H1 (cell line): ENCODE measurements at regions not wholly inside any gene's neighbourhood (a gene's known extent, or its start where the extent isn't known, plus 50 kb on each side); places are given as distances from the start of the nearest gene placed in this dataset.

Experiments used
- CHD1 ChIP-seq: IDR thresholded peaks from 2 replicates; pipeline ENCODE4 v1.6.1; 2012; ENCODE audit warnings: low read depth, low read length, improper control_type of control experiment
- JUND ChIP-seq: IDR thresholded peaks from 2 replicates; pipeline ENCODE4 v1.6.1; 2011; ENCODE audit warnings: mild to moderate bottlenecking, improper control_type of control experiment, low read length
- MAFK ChIP-seq: IDR thresholded peaks from 2 replicates; pipeline ENCODE4 v1.6.1; 2012; ENCODE audit warnings: low read depth, mild to moderate bottlenecking, improper control_type of control experiment, low read length
- NANOG ChIP-seq: IDR thresholded peaks from 2 replicates; pipeline ENCODE4 v1.6.1; 2011; ENCODE audit warnings: low read length, low read depth, mild to moderate bottlenecking, inconsistent platforms; ENCODE audit not compliant: insufficient read depth, poor library complexity, severe bottlenecking
- SAP30 ChIP-seq: fragments of 300-600 bp; sonication (generic); IDR thresholded peaks from 2 replicates; pipeline ENCODE4 v1.7.1; 2012; ENCODE audit warnings: low read length, moderate library complexity, mild to moderate bottlenecking, inconsistent platforms; ENCODE audit not compliant: insufficient read depth, insufficient replicate concordance
- SP2 ChIP-seq: IDR thresholded peaks from 2 replicates; pipeline ENCODE4 v1.6.1; 2012; ENCODE audit warnings: mild to moderate bottlenecking, low read length, inconsistent platforms
- SRF ChIP-seq: IDR thresholded peaks from 2 replicates; pipeline ENCODE4 v1.6.1; 2011; ENCODE audit warnings: mild to moderate bottlenecking, low read depth, low read length, moderate library complexity
- TCF12 ChIP-seq: IDR thresholded peaks from 2 replicates; pipeline ENCODE4 v1.6.1; 2011; ENCODE audit warnings: low read depth, mild to moderate bottlenecking, low read length
- TEAD4 ChIP-seq: IDR thresholded peaks from 2 replicates; pipeline ENCODE4 v1.6.1; 2012; ENCODE audit warnings: low read depth, low read length, inconsistent platforms, mixed read lengths
- ZNF274 ChIP-seq: IDR thresholded peaks from 2 replicates; pipeline ENCODE4 v1.7.0; 2012; ENCODE audit warnings: low read length, borderline replicate concordance; ENCODE audit errors: extremely low read depth
- TF ChIP-seq, protein P1 (sequence below): fragments of 300-600 bp; sonication (generic); IDR thresholded peaks from 2 replicates; pipeline ENCODE4 v1.7.1; 2012; ENCODE audit warnings: low read length, moderate library complexity, mild to moderate bottlenecking, inconsistent platforms; ENCODE audit not compliant: insufficient replicate concordance
- TF ChIP-seq, protein P2 (sequence below): IDR thresholded peaks from 2 replicates; pipeline ENCODE4 v1.6.1; 2012; ENCODE audit warnings: inconsistent platforms

DNA sequence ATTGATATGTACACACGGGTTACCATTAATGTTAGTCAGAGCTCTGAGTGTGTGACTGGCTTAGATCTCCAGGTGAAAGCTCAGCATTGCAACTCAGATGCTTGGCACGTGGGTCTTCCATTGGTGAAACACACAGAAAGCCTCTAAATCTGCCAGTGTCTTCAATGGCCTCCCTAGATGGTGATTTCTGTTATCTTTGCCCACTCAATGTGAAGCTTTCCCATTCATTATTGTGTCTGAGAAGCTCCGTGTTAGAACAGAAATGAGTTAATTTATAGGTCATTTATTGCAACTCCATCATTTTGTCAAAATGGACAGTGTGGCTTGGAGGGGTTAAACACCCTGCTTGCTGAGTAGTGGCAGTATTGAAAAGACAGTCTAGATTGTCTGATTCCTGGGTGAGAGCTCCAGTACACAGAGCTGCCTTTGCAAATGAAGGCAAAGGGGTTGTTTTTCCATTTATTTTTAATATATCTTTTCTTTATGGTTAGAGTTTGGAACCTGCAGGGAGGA, 64.7 kb upstream of the GCFC2 start (continued):
- TF ChIP-seq, protein P1, sequence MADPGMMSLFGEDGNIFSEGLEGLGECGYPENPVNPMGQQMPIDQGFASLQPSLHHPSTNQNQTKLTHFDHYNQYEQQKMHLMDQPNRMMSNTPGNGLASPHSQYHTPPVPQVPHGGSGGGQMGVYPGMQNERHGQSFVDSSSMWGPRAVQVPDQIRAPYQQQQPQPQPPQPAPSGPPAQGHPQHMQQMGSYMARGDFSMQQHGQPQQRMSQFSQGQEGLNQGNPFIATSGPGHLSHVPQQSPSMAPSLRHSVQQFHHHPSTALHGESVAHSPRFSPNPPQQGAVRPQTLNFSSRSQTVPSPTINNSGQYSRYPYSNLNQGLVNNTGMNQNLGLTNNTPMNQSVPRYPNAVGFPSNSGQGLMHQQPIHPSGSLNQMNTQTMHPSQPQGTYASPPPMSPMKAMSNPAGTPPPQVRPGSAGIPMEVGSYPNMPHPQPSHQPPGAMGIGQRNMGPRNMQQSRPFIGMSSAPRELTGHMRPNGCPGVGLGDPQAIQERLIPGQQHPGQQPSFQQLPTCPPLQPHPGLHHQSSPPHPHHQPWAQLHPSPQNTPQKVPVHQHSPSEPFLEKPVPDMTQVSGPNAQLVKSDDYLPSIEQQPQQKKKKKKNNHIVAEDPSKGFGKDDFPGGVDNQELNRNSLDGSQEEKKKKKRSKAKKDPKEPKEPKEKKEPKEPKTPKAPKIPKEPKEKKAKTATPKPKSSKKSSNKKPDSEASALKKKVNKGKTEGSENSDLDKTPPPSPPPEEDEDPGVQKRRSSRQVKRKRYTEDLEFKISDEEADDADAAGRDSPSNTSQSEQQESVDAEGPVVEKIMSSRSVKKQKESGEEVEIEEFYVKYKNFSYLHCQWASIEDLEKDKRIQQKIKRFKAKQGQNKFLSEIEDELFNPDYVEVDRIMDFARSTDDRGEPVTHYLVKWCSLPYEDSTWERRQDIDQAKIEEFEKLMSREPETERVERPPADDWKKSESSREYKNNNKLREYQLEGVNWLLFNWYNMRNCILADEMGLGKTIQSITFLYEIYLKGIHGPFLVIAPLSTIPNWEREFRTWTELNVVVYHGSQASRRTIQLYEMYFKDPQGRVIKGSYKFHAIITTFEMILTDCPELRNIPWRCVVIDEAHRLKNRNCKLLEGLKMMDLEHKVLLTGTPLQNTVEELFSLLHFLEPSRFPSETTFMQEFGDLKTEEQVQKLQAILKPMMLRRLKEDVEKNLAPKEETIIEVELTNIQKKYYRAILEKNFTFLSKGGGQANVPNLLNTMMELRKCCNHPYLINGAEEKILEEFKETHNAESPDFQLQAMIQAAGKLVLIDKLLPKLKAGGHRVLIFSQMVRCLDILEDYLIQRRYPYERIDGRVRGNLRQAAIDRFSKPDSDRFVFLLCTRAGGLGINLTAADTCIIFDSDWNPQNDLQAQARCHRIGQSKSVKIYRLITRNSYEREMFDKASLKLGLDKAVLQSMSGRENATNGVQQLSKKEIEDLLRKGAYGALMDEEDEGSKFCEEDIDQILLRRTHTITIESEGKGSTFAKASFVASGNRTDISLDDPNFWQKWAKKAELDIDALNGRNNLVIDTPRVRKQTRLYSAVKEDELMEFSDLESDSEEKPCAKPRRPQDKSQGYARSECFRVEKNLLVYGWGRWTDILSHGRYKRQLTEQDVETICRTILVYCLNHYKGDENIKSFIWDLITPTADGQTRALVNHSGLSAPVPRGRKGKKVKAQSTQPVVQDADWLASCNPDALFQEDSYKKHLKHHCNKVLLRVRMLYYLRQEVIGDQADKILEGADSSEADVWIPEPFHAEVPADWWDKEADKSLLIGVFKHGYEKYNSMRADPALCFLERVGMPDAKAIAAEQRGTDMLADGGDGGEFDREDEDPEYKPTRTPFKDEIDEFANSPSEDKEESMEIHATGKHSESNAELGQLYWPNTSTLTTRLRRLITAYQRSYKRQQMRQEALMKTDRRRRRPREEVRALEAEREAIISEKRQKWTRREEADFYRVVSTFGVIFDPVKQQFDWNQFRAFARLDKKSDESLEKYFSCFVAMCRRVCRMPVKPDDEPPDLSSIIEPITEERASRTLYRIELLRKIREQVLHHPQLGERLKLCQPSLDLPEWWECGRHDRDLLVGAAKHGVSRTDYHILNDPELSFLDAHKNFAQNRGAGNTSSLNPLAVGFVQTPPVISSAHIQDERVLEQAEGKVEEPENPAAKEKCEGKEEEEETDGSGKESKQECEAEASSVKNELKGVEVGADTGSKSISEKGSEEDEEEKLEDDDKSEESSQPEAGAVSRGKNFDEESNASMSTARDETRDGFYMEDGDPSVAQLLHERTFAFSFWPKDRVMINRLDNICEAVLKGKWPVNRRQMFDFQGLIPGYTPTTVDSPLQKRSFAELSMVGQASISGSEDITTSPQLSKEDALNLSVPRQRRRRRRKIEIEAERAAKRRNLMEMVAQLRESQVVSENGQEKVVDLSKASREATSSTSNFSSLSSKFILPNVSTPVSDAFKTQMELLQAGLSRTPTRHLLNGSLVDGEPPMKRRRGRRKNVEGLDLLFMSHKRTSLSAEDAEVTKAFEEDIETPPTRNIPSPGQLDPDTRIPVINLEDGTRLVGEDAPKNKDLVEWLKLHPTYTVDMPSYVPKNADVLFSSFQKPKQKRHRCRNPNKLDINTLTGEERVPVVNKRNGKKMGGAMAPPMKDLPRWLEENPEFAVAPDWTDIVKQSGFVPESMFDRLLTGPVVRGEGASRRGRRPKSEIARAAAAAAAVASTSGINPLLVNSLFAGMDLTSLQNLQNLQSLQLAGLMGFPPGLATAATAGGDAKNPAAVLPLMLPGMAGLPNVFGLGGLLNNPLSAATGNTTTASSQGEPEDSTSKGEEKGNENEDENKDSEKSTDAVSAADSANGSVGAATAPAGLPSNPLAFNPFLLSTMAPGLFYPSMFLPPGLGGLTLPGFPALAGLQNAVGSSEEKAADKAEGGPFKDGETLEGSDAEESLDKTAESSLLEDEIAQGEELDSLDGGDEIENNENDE, result no peak
- TF ChIP-seq SP2 (no peak), JUND (no peak), NANOG (no peak), TEAD4 (no peak), SRF (no peak), ZNF274 (no peak), TCF12 (no peak), CHD1 (no peak), MAFK (no peak), SAP30 (no peak)
- TF ChIP-seq, protein P2, sequence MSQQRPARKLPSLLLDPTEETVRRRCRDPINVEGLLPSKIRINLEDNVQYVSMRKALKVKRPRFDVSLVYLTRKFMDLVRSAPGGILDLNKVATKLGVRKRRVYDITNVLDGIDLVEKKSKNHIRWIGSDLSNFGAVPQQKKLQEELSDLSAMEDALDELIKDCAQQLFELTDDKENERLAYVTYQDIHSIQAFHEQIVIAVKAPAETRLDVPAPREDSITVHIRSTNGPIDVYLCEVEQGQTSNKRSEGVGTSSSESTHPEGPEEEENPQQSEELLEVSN, result no peak
